GM18907 (cell line): ENCODE measurements at regions not wholly inside any gene's neighbourhood (a gene's known extent, or its start where the extent isn't known, plus 50 kb on each side); places are given as distances from the start of the nearest gene placed in this dataset.
"Not testable (repeated sequence)": the region's sequence is repeated elsewhere in the genome, so short reads cannot be mapped to it uniquely, and the experiment has no call there.

Experiments used
- ATAC-seq: cut with Tn5 transposase; IDR thresholded peaks from one replicate; pipeline ENCODE4 v1.9.1; 2021; ENCODE audit warnings: mild to moderate bottlenecking, moderate library complexity; ENCODE audit not compliant: unreplicated experiment

DNA sequence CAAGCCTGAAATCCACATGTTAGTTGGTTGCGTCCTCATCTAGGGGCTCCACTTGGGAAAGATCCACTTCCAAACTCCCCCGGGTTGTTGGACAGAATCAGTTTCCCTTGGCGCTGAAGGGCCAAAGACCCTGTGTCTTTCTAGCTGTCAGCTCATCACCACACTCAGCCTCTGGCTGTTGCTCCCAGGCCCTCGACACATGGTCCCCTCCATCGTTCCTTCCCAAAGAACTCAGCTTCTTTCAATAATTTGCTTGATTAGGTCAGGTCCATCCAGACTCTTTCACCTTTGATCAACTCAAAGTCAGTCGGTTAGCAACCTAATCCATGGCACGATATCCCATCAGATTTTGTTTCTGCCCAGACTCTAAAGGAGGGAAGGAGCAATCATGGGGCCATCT lies 254.8 kb upstream of the SULF2 start:
- ATAC-seq: no peak

DNA sequence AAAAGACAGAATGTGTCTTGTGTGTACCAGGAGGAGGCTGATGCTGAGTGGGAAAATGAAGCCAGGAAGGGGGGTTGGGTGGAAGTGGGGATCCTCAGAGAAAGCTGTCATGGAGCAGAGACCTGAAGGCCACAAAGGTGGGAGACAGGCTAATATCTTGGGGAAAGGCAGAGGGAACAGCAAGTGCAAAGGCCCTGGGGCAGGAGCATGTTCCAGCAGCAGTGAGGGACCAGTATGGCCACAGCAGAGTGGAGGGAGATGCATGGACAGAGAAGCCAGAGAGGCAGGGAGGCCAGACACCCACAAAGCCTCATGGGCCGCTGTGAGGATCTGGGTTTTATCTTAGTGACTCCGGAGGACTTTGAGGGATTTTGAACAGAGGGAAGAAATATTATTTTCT lies 254.2 kb upstream of the SULF2 start:
- no peak for ATAC-seq

DNA sequence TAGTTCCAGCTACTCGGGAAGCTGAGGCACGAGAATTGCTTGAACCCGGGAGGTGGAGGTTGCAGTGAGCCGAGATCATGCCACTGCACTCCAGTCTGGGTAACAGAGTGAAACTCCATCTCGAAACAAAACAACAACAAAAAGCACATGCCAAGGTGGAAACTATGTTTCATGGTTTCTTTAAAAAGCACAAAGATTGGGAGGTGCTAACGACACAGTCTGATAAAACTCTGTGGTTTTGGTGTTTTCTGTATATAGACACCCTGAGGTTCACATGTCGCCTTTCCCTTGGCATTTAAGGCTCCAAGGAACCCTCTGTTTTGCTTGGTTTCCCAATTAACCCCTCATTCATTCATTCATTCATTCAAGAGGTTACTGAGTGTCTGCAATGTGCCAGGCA lies 253.4 kb upstream of the SULF2 start:
- ATAC-seq: no peak

DNA sequence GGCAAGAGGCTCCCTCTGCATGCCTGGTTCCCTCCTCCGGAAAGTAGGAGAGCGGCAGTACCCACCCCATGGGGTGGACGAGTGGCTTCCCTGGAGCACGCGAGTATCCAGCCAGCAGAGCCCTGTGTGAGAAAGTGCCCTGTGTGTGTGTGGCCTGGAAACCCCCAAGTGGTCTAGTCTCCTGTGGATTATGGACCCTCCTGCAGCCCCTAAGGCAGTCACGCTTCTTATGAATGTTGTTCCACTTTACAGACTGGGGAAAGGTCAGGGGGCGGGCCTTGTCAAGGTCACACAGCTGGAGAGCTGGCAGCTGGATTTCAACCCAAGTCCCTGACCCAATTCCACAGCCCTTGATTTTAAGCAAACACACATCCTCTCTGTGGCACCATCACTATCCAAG lies 252.5 kb upstream of the SULF2 start:
- not testable (repeated sequence) for ATAC-seq

DNA sequence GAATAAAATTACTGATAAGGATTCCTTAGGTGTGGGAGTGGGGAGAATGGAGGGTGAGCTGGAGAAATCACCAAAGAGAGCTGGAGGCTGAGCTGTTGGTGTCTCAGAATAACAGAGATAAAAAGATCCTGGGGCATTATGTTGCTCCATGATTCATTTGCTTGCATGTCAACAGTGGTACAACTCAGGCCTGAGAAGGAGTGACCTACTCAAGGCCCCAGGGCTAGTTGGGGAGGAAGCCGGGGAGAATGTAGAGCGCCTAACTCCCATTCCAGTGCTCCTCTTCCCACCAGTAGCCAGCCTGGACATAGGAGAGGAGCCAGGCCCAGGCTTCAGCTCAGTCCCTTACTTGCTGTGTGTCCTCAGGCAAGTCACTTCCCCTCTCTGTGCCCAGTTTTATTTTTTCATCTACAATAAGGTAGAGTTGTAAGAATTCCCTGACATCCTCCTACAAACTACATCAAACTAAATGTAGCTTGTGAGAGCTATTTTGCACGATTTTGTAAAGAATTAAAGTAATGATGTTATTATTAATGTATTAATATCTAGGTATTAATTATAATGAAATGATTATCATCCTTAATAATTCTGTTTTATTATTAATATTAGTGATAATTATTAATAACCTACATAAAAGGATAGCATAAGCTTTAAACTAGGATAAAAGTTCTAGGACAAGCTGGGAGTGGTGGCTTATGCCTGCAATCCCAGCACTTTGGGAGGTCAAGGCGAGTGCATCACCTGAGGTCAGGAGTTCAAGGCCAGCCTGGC lies 250.9 kb upstream of the SULF2 start:
- ATAC-seq: no peak

DNA sequence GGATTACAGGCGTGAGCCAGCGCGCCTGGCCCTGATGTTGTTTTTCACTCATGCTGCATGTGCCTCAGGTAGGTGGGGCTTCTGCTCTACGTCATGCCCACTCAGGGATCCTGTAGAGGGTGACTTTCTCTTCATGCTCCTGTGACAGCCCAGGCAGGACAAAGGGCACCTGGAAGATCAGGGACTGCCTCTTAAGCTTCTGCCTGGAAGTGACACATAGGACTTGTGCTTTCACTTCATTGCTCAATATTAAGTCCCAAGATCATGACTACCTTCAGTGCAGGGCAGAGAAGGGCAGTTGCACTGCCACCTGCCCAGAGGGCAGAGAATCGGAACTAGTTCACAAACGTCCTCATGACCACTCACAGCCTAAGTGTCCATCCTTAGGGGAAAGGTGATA lies 249.5 kb upstream of the SULF2 start:
- ATAC-seq: no peak

DNA sequence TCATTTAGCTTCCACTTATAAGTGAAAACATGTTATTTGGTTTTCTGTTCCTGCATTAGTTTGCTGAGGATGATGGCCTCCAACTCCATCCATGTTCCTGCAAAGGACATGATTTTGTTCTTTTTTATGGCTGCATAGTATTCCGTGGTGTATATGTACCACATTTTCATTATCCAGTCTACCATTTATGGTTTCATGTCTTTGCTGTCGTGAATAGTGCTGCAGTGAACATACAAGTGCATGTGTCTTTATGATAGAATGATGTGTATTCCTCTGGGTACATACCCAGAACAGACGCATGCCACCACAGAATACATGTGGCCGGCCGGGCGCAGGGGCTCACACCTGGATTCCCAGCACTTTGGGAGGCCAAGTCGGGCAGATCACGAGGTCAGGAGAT lies 247.7 kb upstream of the SULF2 start:
- not testable (repeated sequence) for ATAC-seq

DNA sequence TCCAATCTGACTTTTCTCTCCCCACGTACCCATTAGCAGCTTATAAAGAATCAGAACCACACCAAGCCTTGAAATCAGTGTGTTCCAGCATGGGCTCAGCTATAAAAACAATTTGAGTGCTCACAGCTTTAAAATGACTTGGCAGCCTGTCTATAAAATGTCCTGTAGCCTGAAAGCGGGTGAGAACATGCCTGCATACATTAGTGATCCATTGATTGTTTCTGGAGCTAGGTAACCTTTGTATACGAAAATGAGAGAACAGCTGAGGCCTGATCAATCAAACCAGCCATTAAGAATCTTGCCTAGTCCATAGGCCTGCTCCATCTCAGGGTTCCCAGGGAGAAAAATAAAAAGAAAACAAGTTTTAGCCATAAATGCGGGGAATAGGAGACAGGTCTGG lies 245.8 kb upstream of the SULF2 start:
- ATAC-seq: no peak

DNA sequence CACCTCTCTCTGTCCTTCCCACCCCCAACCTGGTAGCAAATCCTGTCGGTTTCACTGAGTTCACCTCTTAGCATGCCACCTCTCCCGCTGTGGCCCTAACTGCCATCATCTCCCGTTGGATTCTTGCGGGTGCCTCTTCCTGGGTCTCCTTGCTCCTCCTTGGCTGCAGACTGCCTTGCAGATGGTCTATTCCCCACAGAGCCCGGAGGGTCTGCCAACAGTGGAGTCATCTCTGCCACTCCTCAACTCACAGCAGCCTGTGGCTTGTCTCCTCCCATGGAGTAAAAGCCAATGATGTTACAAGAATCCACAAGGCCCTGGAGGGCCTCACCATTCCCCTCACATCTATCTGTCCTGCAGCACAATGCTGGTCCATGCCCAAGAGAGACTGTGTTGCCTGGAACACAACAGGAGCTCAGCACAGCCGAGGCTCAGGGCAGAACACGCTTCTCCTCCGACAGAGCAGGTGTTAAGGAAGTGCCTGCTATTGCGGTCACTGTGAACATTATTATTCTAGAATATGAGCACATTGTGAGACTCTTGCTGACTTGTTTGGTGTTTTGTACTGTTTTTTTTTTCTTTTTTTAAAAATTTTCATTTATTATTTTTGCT lies 241.8 kb upstream of the SULF2 start:
- ATAC-seq: no peak

DNA sequence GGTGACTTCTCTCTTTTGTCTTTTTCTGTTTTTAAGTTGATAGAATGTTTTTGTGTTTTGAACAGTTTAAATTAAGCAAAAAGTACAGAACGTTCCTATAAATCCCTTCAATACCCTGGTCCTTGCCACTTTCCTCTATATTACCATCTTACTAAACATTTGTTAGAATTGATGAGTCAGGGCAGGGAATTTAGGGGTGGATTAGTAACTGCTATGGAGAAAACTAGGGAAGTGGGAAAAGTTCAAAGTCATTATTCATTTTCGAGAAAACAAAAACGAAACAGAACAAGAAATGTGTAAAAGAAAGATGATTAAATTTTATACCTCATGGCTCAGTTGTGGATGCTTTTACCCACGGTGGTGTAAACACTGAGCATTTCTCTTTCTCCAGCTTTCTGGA lies 240.4 kb upstream of the SULF2 start:
- no peak for ATAC-seq

DNA sequence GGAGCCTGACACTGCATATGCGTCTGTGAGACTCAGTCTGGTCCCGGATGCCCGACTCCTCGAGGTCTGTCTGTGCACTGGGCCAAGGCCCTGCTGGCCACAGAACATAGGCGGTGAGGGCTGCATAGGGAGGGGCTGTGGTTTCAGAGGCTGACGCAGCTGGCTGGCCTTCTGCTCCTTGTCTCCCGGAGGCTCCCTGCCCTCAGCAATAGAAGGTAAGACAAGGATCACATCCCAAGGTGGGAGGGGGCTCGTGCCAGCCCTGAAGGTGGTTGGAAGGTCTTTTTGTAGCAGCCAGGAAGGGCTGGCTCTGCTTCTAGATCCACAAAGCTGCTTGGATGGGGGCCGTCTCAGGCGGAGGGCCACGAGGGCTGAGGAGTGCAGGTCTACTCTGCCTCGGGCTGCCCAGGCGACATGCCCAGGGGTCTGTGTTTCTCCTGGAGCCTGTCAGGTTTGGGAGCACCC lies 239.8 kb upstream of the SULF2 start:
- ATAC-seq: no peak

DNA sequence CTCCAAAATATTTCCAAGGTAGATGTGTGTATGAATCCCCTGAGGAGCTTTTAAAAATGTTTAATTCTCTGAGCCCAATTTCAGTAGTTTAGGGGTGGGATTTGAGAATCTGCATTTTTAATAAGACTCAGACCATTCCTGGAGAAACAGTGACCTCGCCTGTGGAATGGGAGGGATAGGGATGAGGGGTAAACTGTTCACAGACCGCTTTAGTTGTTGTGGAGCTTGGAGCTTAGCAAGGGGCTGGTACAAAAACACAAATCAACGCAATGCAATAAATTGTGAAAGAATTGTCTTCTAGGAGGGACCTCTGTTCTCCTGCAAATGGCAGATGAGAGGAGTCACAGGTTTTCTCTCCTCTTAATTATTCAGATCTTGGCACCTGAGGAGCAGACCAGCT lies 239.3 kb upstream of the SULF2 start:
- ATAC-seq: no peak

DNA sequence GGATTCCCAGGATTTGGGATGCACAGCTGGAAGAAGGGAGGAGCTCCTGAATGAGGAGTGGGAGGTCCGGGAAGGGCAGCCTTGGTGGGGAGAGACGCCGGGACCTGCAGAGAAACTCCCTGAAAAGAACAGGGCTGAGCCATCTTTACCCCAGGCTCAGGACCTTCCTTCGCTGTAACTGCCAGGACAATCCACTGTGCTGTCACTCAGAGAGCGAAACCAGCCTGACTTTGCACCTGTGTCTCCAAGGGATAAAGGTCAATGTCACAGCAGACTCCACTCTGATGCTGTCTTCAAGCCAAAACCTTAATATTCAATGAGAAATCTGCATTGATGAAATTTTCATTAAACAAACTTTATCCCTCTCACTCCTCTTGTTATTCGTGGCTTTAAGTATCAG lies 235.4 kb upstream of the SULF2 start:
- ATAC-seq: not testable (repeated sequence)

DNA sequence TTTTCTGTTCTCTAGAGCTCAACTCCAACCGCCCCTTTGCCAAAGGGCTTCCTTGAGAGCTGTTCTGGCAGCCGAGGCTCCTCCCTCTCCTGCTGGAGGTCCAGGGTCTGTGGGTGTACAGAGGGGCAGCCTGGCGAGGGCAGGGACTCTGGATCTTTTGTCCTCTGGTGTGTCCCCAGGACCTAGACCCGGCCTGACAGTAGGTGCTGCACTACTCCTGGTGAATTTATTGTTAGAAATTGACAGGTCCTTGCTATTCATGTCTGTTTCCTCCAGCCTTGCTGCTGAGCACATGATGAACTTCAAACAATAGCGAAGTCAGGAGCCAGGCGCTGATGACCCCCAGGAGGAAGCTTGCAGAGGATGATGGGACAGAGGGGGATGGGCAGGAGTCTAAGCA lies 234.7 kb upstream of the SULF2 start:
- ATAC-seq: no peak

DNA sequence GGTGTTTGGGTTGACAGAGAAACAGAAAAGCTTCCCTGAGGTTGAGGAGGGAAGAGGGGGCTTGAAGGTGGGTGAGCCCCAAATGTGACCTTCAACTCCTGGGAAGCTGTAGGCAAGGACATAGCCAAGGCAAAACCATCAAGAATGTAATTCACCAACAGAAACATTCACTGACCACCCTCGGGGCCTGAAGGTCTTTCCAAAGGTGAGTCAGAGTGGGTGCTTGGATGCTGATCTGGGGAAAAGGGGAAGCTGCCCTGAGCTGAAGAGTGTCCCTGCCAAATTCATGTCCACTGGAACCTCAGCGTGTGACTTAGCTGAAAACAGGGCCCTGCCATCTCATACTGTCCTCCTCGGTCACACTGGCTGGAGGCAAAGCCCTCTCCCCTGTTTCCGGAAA lies 234.2 kb upstream of the SULF2 start:
- ATAC-seq: no peak

DNA sequence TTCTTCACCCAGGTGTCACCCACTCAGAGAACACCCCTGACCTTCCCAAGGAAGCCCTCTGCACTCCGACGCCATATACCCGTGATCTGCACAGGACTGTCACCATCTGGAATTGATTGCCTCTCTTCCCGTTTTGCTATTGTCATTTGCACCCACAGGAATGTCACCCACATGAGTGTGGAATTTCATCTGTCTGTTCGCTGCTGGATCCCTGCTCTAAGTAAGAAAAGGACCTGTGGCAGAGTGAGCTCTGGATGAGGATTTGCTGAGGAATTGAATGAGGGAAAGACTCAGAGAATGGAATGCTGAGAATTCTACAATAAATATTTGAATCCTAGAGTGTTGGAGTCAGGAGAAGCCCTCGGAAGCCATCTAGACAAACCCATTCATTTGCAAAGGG lies 233.6 kb upstream of the SULF2 start:
- not testable (repeated sequence) for ATAC-seq

DNA sequence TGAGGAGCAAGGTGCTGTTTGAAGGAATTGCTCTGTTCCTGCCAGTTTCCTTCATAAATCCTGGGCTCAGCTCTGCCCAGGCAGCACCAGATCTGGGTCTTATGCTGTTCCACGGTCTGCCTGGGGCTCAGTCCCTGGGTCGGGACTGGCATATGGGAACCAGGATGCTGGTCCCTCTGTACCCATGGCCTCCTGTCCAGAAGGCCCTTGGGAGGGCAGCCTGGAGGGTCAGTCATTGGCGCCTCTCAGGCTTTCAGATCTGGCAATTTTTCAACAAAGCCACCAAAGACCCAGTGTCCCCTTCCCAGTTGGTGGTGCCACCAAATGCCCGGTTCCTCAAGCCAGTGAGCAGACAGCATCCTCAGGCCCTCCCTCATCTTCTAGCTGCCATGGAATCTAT lies 232.7 kb upstream of the SULF2 start:
- ATAC-seq: no peak

DNA sequence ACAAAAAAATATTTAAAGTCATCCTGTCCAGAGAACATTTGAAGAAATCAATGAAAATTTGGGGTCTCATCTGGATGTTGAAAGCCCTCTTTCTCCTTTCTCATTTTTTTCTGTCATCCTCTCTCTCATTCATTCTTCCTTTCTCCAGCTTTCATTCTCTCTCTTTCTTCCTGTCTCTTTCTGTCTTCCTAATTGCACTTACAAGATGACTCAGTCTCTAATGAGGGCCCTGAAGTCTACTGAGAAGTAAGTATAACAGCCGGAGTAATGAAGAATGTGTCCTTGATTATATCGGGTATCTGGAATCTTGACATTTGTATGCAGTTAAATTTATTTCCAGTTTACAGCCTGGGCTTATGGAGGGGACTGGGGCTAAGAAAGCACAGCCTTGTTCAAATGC lies 232.2 kb upstream of the SULF2 start:
- no peak for ATAC-seq

DNA sequence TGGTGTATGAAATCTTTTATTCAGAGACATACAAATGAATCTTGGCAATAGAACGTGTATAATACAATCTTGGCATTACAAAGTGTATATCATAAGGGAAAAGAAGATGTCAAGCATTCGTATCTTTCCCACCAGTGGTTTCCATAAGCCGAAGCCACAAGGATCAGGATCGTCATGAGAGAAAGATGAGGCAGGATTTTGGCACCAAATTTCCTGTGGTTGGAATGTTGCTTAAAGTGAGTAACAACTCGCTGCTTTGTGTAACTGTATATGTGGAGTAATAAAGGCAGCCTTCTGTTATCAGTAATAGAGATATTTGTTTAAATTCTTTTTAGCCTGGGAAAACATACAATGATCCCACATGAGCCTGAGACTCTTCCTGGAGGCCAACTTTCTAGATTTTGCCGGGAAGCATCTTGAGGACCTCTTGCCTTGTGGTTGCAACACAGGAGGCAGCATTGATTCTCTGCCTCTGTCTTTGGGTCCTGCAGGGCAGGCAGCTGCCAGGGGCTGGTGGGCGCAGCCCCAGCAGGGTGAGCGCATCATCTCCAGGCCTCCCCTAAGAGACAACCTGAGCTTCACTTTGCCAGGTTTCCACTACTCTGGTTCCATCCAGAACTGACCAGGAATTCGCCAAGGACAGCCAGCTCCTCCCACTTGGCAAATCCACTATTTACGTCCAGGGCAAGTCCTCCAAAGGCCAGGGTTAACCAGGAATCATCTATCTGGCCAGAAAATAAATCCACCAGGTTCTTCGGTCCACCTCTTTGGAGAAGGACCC lies 230.9 kb upstream of the SULF2 start:
- ATAC-seq: no peak

DNA sequence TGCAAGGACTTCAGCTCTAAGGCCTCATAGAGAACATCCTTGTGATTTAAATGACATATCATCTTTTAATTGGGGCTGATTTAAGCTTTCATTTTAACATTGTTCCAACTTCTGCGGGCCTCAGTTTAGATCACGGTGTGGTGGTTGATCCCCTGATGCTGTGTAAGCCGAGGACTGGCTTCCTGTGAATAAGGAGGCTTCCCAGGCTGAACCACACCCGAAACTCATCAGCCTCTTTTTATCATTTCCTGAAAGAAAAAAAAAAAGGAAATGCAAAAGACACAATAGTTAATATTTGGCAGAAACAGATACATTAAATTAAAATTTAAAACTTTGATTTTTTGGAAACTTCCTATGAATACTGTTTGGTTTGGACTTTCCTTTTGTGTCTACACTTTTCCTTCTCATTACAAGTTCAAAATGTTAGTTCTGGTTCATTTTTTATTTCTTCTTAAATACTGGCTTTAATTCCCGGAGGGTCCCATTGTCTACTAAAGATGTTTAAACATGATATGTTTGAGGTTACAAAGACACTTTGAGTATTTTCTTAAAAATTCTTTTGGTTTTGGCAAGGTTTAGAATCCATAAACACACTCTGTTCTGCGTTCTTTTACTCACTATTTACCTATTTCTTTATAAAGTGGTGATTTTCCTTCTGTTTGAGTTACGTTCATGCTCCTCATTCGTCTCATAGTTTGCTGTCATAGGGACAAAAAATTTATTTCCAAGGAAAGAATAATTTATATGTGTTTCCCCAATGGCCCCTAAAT lies 230.0 kb upstream of the SULF2 start:
- ATAC-seq: no peak

DNA sequence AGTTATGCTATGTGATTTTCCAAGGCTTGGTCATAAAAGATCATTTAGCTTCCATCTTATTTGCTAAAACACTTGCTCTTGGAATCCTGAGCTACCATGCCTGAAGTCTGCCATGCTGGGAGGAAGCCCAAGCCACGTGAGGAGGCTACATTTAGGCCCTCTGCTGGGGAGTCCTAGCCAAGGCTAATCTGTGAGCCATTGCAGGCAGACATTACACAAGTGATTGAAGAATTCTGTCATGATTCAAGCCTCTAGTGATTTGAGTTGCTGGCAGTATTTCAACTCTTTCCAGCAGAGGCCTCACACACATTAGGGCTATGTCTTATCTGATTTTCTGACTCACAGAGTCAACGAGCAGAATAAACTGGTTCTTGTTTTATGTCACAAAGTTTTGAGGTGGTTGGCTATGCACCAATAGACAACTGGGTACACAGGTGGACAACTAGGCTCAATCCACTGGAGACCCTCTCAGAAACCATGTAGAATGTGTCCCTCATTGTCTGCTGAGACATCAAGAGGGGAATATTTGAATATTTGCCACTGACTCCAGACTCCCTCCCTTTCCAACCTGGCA lies 227.2 kb upstream of the SULF2 start:
- ATAC-seq: no peak
